Omental fat pad (tissue), 3 donors: ENCODE measurements at regions not wholly inside any gene's neighbourhood (a gene's known extent, or its start where the extent isn't known, plus 50 kb on each side); places are given as distances from the start of the nearest gene placed in this dataset.
"Not testable (repeated sequence)": the region's sequence is repeated elsewhere in the genome, so short reads cannot be mapped to it uniquely, and the experiment has no call there.

ENCODE experiments used
- ATAC-seq: fragments of 150-250 bp; one replicate; pipeline ENCODE4 v1.9.1; 2016; ENCODE audit warnings: mild to moderate bottlenecking, moderate library complexity; ENCODE audit not compliant: low FRiP score
- DNase-seq: peaks from one replicate; pipeline ENCODE4 v3.0.0-alpha.2; 2019; ENCODE audit warnings: low spot score
- TF ChIP-seq, protein P1 (sequence below), 3 donors: fragments of 450-650 bp; IDR thresholded peaks; one replicate each; pipeline ENCODE4 v1.5.1; 2016 to 2017; ENCODE audit warnings: antibody characterized with exemption in 3 of 3, mild to moderate bottlenecking in 3 of 3, moderate library complexity in 2 of 3

DNA sequence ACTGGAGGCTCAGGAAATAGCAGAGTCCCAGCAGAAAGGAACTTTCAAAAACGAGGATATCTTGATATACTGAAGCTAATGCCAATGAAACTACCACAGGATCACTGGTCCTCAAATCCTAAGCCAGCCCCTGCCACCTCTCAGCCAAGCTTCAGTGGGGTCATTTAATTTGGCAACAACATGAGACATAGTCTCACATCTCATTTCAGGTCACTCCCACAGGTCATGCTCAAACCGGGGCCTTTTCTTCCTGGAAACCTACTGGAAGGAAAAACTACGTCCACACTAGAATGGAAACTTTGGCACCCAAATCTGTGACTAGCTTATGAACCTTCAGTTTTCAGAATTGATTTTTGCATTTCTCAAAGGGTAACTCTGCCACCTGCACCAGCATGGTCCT is 61.9 kb upstream of the CYP2D6 start:
- ATAC-seq (no peak), DNase-seq (no peak)
- TF ChIP-seq, protein P1, sequence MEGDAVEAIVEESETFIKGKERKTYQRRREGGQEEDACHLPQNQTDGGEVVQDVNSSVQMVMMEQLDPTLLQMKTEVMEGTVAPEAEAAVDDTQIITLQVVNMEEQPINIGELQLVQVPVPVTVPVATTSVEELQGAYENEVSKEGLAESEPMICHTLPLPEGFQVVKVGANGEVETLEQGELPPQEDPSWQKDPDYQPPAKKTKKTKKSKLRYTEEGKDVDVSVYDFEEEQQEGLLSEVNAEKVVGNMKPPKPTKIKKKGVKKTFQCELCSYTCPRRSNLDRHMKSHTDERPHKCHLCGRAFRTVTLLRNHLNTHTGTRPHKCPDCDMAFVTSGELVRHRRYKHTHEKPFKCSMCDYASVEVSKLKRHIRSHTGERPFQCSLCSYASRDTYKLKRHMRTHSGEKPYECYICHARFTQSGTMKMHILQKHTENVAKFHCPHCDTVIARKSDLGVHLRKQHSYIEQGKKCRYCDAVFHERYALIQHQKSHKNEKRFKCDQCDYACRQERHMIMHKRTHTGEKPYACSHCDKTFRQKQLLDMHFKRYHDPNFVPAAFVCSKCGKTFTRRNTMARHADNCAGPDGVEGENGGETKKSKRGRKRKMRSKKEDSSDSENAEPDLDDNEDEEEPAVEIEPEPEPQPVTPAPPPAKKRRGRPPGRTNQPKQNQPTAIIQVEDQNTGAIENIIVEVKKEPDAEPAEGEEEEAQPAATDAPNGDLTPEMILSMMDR (IDR thresholded peaks at IDR 0.05): no peak

GRCh38 chr22:42190274-42190673 is 59.7 kb upstream of the CYP2D6 start:
- no peak for DNase-seq
- TF ChIP-seq, protein P1 (IDR thresholded peaks at IDR 0.05): no peak
- ATAC-seq: no peak

GRCh38 chr22:42189761-42190160 is 59.2 kb upstream of the CYP2D6 start:
- DNase-seq (no peak), ATAC-seq (no peak)
- TF ChIP-seq, protein P1 (IDR thresholded peaks at IDR 0.05): no peak

GRCh38 chr22:42188808-42189447 is 58.3 kb upstream of the CYP2D6 start:
- ATAC-seq (no peak), DNase-seq (no peak)
- TF ChIP-seq, protein P1 (IDR thresholded peaks at IDR 0.05): no peak

DNA sequence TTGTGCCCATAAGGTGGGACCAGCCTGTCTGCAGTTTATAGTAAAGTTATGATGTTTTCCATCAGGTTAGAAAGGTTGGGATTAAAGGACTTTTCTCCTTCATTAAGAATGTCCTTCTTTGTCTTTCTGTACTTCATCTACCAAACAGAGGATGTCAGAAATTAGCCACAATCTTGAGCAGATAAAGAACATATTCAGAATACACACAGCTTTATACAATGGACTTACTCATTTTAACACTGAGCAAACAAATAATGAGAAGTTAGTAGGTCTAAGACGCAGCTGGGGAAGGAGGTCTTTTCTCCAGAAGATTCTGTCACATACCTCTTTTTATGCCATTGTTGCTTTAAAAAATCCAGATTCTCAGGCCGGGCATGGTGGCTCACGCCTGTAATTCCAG is 57.0 kb upstream of the CYP2D6 start:
- DNase-seq (no peak), ATAC-seq (no peak)
- TF ChIP-seq, protein P1 (IDR thresholded peaks at IDR 0.05): no peak

- no peak for DNase-seq
- no peak for ATAC-seq
- TF ChIP-seq, protein P1 (IDR thresholded peaks at IDR 0.05): no peak
These were observed 55.4 kb upstream of the CYP2D6 start for GRCh38 chr22:42185915-42186439.

- TF ChIP-seq, protein P1 (IDR thresholded peaks at IDR 0.05): no peak
- DNase-seq (no peak), ATAC-seq (no peak)
These were observed 54.2 kb upstream of the CYP2D6 start for GRCh38 chr22:42184852-42185251.

GRCh38 chr22:42183461-42184059 is 53.0 kb upstream of the CYP2D6 start:
- ATAC-seq, DNase-seq: not testable (repeated sequence)
